ENCODE measurements at regions not wholly inside any gene's neighbourhood (a gene's known extent, or its start where the extent isn't known, plus 50 kb on each side); places are given as distances from the start of the nearest gene placed in this dataset.

DNA sequence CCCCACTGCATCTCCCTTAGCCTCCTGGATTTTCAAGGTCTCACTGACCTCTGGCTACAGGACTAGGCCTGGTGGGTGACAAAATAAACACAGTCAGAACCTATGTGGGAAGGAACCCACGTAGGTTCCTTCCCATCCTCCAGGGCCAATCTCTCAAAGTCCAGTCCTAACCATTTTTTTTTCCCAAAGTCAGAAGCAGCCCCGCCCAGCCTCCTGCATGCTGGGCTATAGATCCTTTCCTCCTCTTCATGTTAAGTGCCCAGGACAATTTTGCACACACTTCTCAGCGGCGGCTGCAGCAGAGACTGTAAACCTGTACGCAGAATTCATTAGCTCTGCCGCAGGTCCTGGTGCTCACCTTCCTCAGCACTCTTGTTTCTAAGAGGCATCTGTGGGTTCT is 285.8 kb downstream of the NPIPA8 start:
- DNase-seq, result no peak

- no peak for DNase-seq
Measured at GRCh38 chr16:18050234-18050633, 286.3 kb downstream of the NPIPA8 start.

GRCh38 chr16:18049547-18050133 is 286.9 kb downstream of the NPIPA8 start:
- DNase-seq, result no peak

GRCh38 chr16:18048853-18049546 is 287.5 kb downstream of the NPIPA8 start:
- DNase-seq, result no peak

DNA sequence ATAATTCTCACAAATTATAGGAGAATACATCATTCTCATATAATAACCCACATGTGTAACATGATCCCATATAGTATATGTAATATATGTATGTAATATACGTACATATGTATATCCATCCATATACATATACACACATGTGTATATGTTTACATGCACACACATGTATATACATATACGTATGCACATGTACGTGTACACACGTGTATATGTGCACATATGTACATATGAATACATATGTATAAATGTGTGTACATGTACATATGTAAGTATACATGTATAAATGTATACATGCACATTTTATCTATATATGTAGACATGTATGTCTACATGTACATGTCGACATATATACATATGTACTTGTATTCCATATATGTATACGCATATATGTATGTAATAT is 288.8 kb downstream of the NPIPA8 start:
- no peak for DNase-seq

DNA sequence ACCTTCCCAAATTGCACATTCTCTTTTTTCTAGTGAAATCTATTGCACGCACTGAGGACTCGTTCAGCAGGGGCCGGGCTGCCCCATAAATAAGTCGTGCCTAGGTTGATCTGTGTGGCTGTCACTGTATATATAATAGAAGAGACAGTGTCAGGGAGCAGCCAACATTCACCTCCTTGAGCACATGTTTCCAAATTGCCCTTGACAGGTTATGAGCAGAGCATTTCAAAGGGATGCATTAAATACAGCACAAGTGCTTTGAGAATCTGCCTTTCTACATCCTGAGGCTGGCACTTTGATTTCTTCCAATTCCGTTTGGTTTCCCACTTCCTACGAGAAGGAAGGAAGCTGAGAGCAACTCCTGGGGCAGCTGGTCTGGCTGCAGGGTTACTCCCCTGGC is 291.2 kb downstream of the NPIPA8 start:
- no peak for DNase-seq

GRCh38 chr16:18041864-18042834 is 294.4 kb downstream of the NPIPA8 start:
- DNase-seq, result no peak

- no peak for DNase-seq
Measured at GRCh38 chr16:18039931-18040330, 296.6 kb downstream of the NPIPA8 start.

- no peak for DNase-seq
Measured at GRCh38 chr16:18037051-18037450, 299.5 kb downstream of the NPIPA8 start.

DNA sequence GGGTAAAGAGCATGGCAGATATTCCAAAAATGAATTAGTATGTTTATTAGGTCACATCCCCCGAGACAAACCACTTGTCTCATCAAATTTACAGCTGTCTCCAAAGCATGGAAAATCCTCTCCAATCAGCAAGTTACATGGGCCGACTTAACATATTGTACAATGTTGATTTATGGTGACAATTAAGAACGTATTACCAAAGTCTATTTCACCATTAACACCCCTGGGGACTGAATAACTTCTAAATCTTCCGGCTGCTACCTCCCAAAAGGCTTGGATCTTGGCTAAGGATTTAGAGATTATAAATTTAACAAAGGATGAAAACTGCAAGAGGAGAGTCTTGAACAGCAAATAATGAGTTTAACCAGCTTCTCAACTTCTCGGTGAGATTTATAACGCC is 311.9 kb downstream of the NPIPA8 start:
- DNase-seq, result peak; percentile 67

DNA sequence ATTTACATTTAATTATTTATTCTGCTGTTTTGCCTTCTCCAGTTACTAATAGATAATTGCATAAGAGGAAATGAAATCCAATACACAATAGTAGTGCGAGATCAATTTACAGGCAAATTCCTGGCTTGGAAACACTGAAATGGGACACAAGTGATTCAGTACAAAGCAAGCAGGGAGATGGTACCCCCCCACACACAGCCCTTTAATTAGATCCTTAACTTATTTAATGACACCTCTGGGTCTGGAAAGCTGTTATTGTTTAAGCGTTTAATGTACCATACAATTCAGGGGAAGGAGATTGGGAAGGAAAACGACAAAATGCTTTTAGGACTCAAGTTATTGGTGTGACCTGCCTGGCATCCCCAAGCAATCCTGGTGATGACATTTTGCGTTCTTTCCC is 318.2 kb downstream of the NPIPA8 start:
- DNase-seq, result no peak

GRCh38 chr16:18013863-18014262 is 322.7 kb downstream of the NPIPA8 start:
- DNase-seq, result no peak

GRCh38 chr16:18008356-18008755 is 328.2 kb downstream of the NPIPA8 start:
- DNase-seq, result no peak

DNA sequence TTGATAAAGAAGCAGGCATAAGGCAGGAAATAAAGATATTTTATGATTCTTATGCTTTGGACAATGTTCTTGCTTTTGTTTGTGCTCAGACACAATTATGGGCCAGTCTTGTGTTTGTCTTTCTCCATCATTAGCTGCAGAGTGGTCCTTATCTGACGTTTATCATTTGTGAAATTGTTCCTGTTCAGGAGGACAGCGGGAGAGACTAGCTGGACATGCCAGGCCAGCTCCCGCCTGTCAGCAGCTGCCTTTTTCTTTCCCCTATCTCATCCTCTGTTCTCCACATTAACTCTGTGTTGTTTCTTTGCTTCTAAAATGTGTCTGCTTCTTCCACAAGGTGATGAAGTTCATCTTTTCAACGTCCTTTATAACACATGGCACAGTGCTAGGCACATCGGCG is 333.5 kb downstream of the NPIPA8 start:
- DNase-seq, result no peak

DNA sequence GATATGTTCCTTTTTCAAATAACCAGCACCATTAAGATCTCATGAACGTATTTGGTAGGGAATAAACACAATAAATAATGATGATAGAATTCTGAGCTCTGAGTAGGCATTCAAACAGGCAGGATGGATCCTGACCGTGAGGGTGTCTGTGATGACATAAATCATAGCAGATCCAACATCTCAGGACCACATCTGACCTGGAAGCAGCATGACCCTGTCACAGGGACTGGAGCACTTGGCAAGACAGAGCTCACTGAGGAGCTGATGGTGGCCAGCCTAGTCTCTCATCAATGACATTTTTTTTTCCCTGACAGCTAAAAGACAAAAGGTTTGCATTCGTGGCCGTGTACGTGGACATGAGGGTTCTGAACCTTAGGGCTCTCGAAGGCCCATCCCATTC is 337.5 kb downstream of the NPIPA8 start:
- DNase-seq, result no peak

- no peak for DNase-seq
Measured at GRCh38 chr16:17998550-17998949, 338.0 kb downstream of the NPIPA8 start.

DNA sequence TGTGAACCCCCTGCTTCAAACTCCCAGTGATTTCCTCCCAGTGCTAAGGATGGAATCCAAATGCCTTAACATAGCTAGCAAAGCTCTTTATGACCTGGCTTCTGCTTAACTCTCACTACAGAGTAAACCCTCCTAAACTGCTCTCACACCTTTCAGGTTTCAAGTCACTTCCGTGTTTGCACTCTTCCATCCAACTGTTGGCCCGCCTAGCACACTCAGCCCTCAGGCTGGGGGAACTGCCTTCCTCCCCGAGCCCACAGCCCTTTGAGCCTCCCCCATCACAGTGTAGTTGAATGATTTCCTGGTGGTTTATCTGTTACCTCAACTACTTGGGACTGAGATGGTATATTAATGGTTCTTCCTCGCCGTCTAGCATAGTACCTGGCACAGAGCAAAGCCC is 342.5 kb downstream of the NPIPA8 start:
- no peak for DNase-seq

DNA sequence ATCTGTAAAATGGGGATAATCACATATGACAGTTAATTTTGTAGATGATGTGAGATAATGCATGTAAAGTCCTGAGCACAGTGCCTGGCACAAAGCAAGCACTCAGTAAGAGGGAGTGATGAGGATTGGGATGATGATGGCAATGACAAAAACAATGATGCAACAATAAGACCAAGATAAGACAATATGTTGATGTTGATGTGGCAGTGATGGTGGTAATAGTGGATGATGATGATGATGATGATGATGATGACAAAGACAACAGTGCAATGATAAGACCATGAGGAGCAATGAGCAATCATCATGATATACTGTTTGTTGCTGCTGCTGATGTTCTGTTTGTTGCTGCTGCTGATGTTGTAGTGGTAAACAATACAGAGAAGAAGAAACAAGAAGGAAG is 344.1 kb downstream of the NPIPA8 start:
- no peak for DNase-seq

GRCh38 chr16:17989255-17989654 is 347.3 kb downstream of the NPIPA8 start:
- no peak for DNase-seq

DNA sequence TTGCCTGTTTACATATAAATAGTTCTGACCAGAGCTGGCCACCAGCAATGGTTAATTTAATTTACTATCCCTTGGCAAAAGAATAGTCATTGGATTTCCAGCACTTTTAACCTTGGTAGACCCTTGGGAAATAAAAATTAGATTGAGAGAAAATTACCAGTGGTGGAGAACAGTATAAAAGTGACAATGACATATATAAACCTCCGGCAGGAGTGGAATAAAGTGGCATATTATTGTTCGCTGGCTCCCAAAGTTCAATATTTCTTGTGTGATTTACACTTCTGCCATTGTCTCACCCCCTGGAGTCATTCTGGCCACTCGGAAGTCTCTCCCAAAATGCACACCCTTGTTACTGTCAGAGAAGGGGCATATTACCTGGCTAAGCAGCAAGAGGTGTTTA is 347.7 kb downstream of the NPIPA8 start:
- DNase-seq, result no peak

DNA sequence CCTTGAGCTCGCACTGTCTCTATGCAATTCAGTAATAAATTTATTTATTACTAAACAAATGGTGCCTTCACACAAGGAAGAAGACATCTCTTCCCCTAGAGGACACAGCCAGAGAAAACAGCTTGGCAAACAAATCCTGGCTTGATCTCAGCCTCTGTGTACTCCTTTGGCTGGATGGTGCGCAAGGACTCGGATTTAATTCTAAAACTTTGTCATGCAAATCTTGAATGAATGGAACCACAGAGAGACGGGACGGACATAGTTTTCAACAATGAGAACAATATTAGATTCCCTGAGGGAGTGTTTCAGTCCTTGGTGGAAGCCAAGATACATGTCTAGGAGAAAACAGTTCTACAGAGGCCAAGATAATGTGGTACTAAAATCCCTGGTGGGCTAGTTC is 349.5 kb downstream of the NPIPA8 start:
- DNase-seq, result no peak

- peak; percentile 70 for DNase-seq
Measured at GRCh38 chr16:17984810-17985209, 351.7 kb downstream of the NPIPA8 start.

- no peak for DNase-seq
Measured at GRCh38 chr16:17983847-17984639, 352.5 kb downstream of the NPIPA8 start.

Data from NCI-H82 (cell line).